ENCODE measurements at regions not wholly inside any gene's neighbourhood (a gene's known extent, or its start where the extent isn't known, plus 50 kb on each side); places are given as distances from the start of the nearest gene placed in this dataset.
"Not testable (repeated sequence)": the region's sequence is repeated elsewhere in the genome, so short reads cannot be mapped to it uniquely, and the experiment has no call there.

DNA sequence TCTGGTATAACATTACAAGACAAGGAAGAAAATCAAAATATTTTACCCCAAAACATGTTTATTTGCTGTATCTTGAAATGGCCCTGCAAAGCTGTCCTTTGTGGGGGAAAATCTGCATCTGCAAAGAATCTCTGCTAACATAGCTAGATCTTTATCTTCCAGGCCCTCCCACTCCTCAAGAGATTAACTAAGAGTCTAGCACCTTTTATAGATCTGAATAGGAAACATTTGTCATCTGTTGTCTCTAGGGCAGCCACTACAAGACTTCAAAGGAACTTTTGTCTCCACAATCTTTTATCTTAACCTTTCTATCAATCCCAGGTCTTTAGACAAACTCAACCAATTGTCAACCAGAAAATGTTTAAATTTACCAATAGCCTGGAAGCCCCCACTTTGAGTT lies 427.6 kb upstream of the ID2 start:
- DNase-seq = not testable (repeated sequence)

DNA sequence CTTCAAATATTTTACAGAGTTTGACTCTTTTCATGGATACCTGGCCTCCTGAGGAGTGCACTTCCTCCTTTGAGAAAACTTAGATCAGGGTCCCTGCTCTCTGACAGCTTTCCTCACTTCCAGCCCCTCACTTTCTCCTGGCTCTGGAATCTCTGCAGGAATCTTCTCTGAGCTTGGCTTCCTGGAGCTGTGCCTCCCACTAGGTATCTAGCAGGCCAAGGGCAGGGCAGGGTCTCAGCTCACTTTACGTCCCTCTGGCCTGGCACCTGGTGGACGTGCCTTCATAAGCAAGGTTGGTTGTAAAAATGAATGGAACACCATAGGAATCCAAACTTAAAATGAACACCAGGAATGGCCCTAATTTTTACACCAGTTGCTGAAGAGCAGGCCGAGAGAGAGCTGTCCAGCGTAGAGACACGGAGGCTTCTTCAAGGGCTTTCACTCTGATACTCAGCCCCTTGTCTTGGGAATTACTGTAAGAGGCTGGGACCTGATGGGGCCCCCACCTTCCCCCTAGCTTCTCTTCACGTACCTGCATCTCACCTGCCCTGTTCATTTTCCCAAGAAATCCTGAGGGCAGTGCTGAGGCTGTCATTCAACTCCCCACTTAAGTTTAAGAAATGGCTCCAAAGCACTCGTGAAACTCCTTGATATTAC lies 426.9 kb upstream of the ID2 start:
- no peak for DNase-seq

DNA sequence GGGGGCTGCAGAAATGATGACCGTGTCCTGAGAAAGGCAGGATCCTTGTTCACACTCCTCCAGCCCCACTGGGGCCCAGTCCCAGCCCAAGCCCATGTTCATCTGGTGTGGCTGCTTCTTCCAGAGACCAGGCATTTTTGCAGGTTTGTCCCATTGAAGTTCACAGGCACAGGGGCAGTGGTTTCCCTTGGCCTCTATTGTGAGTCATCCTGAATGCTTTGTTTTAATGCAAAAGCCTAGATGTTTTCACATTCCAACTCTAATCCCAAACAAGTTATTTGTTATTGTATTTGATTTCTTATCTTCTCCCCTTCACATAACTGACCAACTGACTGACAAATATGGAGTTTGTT lies 426.4 kb upstream of the ID2 start:
- no peak for DNase-seq

DNA sequence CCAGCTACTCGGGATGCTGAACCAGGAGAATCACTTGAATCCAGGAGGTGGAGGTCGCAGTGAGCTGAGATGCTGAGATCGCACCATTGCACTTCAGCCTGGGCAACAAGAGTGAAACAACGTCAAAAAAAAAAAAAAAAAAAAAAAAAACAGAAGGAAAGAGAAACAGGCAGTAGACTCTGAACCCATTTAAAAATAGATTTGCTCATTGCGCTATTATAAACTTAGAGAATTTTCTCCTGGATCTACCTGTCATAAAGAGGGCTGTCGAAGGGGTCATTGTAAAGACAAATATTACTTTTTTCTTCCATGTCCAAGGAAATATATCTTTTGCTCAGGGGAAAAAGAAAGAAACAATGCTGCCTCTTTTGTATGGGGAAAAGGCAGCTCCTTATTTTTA lies 425.0 kb upstream of the ID2 start:
- no peak for DNase-seq

DNA sequence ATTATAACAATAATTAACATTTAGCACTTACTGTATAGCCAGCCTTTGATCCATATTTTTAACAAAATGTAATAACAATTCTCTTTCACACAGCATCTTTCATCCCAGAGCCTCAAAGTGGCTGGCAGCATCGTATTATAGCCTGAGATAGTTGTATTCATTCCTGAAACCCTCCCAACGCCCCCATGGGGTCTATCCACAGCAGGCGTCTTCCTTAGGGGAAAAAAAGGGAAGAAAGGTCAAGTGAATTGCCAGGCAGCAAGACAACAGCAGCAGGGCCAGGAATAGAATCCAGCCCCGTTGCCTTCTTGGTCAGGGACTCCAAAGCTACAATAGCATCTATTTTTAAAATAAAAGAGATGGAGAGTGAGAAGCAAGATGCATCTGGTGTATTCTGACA lies 424.4 kb upstream of the ID2 start:
- no peak for DNase-seq

DNA sequence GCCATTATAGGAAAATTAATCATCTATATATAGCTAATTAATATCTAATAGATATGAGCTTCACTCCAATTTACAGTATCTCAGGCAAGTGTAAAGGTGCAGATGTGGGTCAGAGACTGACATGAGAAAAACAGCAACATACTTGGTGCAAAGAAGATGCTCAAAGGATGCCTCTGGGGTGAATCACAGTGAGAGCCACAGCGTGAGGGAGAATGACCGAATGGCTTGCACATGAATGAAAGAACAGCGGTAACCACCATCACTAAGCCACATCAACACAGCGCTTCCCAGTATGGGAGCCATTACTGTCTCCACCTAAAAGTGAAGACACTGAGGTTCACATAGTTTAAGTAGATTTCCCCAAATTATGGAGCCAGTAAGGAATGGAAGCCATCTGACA lies 423.4 kb upstream of the ID2 start:
- no peak for DNase-seq

DNA sequence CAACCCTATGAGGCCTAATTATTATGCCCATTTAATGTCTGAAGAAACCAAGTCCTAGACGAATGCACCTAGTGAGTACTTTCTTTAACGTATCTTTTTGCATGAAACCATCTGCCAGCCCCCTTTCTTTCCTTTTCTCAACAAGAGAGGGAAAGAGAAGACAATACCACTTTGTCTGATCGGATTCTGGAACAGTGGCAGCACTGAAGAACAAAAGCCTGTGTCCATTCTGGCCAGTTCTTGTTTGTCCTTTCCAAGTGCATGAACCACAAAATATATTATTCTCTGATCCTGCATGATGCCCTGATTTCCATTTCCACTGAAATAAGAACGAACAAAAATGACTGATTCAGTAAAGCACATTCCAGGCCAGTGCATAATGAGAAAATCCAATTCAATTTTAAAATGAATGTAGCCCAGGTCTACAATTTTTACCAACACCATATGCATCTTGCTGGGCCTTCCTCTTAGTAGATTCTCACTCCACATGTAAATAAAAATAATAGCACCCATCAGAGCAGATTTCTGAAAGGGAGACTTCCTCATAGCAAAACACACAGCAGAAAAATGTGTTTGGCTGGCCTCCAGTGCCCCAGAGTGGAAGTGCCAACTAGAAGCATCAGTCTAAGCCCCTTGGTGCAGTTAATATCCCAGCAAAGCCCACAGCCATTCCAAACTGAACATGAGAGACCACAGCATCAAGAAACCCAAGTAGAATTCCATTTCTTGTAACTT lies 422.6 kb upstream of the ID2 start:
- DNase-seq = no peak

DNA sequence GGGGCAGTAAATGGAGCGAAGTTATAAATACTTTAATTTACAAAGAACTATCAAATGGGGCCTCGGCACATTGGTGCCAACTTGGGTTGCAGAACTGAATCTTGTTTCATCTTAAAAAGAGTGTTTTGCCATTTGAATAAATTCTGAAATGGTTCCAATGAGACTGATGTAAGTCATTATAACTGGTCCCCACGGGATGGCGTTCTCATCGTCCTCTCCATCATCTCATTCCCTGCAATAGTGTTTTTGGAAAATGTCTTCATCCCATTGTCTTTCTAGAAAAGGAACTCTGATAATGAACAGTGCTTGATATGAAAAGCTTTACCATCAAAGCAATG lies 422.0 kb upstream of the ID2 start:
- no peak for DNase-seq

DNA sequence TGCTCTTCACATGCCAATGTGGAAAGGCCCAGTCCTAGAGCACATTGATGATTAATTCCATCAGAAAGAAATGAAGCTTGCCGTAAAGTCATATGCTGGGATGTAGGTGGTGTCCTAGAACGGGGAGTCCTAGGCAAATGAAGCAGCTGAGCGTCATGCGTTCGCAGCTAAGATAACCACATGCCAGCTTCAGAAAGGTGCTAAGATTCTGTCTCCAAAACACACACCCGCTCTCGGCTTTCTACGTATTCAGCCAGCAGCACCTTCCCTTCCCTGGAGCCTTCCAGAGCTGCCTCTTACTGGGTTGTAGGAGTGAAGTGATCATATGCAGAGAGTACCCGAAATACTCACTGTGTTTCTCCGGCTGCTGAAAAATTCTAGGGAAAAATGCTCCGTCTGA lies 421.6 kb upstream of the ID2 start:
- no peak for DNase-seq

DNA sequence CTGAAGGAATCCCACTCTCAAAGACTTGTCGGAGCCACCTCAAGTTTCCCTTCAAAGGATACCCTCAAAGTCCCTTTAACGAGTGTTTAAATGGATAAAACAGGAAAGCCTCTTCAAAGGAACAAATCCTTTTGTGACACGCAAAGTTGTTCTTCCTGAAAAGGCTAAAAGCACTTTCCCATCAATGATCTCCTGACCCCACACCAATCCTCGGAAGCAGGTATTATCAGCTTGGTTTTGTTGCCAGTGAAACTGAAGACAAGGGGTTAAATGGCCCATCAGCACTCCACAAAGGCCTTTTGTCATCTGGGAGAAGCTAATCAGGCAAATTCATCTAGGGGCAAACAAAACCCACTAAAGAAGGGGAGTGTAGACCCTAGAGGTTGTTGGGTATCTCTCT lies 418.0 kb upstream of the ID2 start:
- no peak for DNase-seq

DNA sequence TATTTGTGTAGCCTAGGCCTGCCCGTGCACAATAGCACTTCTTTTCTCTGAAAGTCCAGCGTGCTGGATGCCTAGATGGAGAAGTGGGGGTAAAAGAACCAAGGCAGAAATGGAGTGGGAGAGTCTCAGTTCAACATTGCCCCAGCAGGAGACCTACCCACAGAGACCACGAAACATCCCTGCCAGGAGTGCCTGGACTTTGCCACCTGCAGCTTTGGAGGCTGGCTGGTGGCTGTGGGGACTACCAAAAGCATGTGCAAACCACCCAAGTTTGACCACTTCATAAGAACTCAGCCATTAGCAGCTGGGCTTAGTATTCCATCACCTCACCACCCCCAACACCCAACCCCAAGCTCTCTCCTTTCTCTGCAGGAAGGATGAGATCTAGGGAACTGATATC lies 416.9 kb upstream of the ID2 start:
- DNase-seq = no peak

DNA sequence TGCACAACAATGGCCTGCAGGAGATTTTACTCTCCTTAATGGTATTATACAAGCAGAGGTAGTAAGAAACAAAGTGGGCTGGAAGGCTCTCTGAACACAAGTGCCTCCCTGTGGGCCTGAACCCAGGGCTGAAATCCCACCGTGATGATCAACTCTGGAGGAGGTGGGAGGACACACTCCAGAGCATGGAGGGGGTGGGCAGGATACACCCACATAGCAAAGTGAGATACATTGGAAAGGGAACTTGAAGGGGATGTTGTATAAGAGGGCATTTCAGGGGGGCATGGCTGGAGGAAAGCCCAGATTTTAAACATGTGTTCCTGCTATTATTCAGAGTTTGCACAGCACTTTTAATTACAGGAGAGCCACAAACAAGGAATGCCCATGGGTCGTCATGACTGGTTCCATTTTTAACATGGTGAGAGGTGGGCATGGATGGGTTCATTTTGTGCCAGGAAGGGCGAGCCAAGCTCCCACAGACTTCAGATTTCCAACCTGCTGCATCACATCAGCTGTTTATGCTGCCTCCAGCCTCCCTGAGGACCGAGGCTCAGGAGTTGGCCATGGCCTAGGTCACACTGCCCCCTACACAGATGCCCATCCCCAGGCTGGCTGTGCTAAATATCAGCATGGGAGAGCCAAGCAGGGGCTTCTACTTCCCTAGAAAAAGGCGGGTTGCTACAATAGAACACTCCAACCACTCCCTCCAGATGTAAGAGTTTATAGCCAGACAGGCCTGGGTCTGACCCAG lies 416.2 kb upstream of the ID2 start:
- no peak for DNase-seq

DNA sequence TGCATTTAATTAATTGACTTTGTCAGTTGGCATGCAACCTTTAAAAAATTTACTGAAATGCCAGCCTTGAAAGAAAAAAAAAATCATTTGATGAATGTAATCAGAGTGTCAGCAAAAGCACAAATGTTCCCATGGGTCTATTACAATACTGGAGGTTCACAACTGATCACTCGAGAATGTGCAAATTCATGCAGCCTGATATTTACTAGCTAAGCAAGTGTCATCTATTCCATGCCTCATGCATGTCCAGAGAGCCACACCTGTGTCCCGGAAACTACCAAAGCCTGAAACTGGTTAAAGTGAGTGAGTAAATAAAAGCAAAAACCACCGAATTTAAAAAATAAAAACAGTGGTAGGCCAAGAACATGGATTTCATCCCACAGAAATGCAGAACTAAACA lies 415.3 kb upstream of the ID2 start:
- DNase-seq = no peak

DNA sequence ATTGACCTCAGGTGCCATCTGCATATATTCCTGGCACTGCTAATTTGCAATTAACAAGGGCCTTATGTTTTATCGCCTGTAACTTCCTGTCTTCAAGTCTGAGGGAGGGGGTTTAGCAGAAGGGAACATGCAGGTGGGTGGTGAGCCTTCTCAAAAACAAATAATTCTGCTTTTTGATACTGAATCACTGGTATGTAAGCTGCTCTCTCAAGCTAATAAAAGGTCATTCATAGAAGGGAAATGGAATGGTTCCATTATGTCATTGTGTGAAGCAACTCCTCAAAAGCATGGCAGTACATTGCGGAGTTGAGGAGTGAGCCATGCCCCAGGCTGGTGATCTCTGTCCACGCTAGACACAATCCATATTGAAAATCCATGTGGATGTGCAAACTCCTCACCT lies 414.8 kb upstream of the ID2 start:
- no peak for DNase-seq

DNA sequence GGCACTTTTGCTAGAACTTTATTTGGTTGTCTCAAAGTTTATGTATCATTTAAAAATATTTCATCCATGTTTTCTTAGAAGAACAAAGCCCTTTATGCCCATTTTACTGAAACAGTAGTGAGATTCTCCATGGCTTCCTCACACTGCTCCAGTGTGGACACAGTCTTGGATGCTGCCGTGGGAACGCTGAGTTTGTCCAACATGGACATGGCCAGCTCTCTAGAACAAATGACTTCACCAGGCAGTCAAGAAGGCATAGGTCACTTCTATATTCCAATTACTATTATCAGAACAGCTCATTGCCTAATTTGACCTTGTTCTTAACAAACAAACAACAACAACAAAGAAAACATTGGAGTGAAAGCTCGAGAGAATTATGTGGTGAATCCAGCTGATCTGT lies 414.1 kb upstream of the ID2 start:
- no peak for DNase-seq

DNA sequence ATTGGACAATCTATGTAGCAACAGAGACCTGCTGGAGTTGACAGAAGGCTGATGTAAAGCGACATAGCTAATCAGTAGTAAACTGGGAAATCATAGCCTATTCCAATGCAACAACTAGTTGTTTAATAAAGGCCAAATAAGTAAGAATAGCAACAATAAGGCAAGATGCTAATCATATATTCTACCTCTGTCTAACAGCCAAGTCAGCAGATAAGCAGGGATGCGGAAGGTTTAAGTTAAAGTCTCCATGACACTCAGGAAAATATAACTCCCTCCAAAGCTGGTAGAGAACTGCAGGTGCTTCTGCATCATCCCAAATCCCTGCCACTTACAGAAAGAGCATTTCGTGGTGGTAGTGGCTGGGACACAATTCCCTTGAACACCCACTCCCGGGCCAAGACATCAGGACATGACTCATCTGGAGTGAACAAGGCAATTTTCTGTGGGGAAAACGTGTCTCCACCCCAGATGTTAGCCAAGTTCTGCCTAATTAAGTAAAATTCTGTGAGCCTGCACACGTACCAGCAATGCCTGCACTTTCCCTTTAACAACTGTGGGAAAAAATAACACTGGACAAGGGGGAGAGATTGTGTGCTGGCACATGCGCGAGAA lies 413.6 kb upstream of the ID2 start:
- no peak for DNase-seq

DNA sequence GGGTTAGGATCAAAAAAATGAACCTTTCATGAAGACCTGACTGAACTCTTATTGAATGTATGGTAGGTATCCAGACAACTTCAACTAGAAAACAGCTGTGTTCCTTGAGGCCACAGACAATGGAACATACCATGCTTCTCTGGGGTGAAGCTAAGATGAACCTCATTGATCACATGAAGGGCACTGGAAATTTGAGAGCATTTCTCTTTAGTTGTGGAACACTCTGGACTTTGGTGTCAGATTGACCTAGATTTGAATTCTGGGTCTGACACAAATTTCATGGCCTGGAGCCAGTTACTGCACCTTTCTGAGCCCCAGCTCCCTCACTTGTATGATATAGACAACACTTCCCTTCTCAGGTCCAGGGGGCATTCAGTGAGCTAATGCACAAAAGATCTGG lies 411.2 kb upstream of the ID2 start:
- no peak for DNase-seq

DNA sequence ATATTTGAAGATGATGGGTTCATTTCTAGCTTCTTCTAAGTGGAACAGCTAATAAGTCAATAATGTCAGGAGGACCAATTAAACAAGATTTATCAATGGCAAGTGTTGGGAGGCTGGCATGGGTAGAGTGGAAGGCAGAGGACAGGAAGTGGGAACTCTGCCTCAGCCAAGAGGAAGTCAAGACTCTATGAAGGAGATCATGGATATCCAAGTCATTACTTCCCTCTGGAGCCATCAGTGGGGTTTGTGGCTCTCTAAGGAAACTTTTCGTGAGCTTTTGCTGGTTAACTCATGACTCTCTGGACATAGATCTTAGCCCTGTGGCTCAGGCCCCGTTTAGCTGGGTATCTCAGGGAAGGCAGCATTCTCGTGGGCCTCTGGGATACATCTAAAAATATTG lies 410.4 kb upstream of the ID2 start:
- no peak for DNase-seq

DNA sequence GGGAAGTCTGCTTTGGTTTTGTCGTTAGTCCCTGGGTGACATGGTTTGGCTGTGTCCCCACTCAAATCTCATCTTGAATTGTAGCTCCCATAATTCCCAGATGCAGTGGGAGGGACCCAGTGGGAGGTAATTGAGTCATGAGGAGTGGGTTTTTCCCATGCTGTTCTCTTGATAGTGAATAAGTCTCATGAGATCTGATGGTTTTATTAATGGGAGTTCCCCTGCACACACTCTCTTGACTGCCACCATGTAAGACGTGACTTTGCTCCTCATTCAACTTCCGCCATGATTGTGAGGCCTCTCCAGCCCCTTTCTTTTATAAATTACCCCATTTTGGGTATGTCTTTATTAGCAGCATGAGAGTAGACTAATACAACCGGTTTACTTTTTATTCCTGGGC lies 405.8 kb upstream of the ID2 start:
- no peak for DNase-seq

DNA sequence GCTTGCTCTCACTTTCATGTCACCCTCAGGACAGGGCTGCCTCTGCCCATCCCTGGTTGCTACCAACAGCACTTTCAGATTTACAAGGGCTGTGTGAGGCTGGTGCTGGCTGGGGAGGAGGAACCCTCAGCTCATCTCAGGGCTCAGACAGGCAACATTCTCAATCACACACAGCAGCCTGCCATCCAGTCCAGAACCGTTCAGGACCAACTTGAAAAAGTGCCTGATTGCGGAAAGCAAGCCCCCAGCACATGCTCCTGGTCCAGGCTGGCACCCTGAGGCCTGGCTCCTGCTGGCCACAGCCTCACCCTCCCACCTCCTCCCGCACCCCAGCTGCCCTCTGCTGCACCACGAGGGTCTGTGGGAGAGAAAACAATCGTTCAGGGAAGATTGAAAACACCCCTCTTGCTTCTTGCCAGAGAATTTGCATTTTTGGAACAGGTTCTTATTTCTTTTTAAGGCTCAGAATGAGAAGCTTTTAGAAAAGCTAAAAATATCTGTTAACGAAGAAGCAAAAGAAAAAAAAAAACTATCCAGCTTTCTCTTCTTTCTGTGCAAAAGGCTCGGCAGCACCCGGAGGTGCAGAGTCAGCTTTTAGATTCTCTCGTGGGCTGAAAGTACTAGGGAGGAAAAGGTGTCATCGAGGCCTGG lies 403.8 kb upstream of the ID2 start:
- no peak for DNase-seq

DNA sequence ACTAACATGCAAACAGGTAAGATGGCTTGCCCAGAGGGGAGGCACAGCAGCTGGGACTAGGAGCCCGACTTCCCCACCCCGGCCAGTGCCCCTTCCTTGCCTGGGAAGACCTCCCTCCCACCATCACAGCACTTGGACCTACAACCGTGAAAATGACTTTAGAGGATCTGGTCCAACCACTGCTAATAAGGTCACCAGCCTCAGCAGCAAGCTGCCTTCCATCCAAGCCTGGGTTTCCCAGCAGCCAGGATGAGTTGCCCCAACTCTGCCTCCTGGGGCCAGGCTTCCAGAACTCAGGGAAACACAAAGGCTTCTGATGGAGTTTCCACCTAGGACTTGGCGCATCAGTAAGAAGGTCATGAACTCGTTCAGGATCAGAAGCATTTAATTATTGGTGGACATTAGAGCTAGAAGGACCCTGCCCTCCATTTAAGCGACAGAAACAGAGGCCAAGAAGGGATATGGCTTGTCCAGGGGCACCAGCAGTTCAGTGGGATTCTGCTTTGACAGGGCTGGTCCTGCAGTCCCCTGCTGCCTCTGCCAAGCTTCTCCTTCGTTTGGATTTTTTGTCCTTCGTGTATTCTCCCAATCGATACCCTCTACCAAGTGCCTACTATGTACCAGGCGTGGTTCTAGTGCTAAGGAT lies 403.0 kb upstream of the ID2 start:
- DNase-seq = no peak

DNA sequence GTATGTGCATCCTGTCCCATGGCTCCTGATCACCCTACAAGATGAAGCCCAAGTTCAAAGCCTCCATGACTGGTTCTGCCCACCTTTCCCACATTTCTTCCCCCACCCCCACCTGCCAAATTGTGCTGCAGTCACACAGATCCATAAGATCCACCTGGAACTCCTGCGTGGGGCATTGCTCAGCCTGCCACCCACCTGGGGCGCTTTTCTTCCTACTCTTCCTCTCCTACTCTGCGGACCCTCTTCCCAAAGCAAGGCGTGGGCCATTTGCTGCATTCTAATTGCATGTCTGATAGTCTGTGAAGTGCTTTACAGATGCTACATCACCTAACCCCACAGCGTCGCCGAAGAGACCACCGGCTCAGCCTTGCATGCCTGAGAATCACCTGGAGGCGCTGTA lies 402.4 kb upstream of the ID2 start:
- no peak for DNase-seq

DNA sequence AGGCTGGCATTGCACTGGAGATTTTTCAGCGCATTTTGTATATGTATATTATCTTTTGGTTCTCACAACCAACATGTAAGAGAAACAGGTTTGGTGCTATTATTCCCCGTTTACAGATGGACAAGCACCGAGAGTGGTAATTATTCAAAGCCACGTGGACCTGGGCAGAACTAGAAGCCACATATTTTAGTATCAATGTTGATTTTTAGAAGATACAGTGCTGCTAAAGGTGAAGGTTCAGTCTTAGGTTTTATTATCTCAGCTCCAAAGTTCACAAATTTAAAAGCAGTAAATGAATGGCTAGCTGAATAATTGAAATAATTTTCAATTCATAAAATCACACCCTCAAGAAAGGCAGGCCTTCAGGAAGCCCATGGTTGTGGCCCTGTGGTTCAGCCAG lies 400.6 kb upstream of the ID2 start:
- DNase-seq = no peak

All from kidney glomerular epithelial cell (primary cell).